HepG2 (cell line): ENCODE measurements at regions not wholly inside any gene's neighbourhood (a gene's known extent, or its start where the extent isn't known, plus 50 kb on each side); places are given as distances from the start of the nearest gene placed in this dataset.

Experiments used
- ATAC-seq: fragments of 200-7000 bp; cut with Tn5 transposase; 3 replicates; pipeline ENCODE4 v1.9.1; 2020; ENCODE audit warnings: mild to moderate bottlenecking, moderate library complexity
- BruUV-seq: library from RNA; stranded (reverse); fragments of 400-500 nt; replicated peaks from 2 replicates; lab custom pipeline; 2021; lab: Mats Ljungman, UMichigan
- CTCF ChIA-PET: fragments of 300-600 bp; formaldehyde crosslinking; extraction: SDS; loops from one replicate; lab custom pipeline; 2021; ENCODE audit warnings: low total read pairs, inconsistent platforms, low intra/inter-chr PET ratio; lab: Yijun Ruan, JAX
- POLR2A ChIA-PET: fragments of 350-600 bp; sonication (Branson Sonifier 250); formaldehyde crosslinking; loops from one replicate; lab custom pipeline; 2020; ENCODE audit warnings: antibody characterized with exemption, inconsistent platforms; lab: Yijun Ruan, JAX
- DNase-seq: peaks from one replicate; pipeline ENCODE4 v3.0.0-alpha.2; 2015; ENCODE audit warnings: low spot score
- FAIRE-seq: peaks from 3 replicates; lab custom pipeline; 2011; peaks lifted over from hg19 to GRCh38; lab: Jason Lieb, UNC
- H2AFZ ChIP-seq: one replicate; pipeline ENCODE4 v1.6.1; 2011; ENCODE audit warnings: low read length, inconsistent platforms
- H3K27ac ChIP-seq: fragments of 300-600 bp; 3 replicates; pipeline ENCODE4 v1.8.0; 2011; ENCODE audit warnings: mixed run types, mild to moderate bottlenecking, mixed read lengths, low read length, inconsistent platforms; ENCODE audit not compliant: insufficient read depth; ENCODE audit errors: extremely low read length
- H3K27me3 ChIP-seq, 2 experiments: fragments of 200-600 bp in 1 of 2; 2 replicates in 1 of 2; 3 replicates in 1 of 2; pipeline versions ENCODE4 v1.6.0 to v1.8.0; 2011; ENCODE audit warnings: low read length in 2 of 2, mild to moderate bottlenecking in 2 of 2, moderate library complexity in 2 of 2, inconsistent platforms in 1 of 2; ENCODE audit not compliant: insufficient read depth in 2 of 2, control insufficient read depth in 1 of 2
- H3K36me3 ChIP-seq, 2 experiments: fragments of 200-600 bp in 1 of 2; replicated peaks in 1 of 2; 2 replicates in 1 of 2; 3 replicates in 1 of 2; pipeline versions ENCODE4 v1.5.1 to v1.8.0; 2011; ENCODE audit warnings: low read length in 2 of 2, inconsistent platforms in 1 of 2; ENCODE audit not compliant: insufficient read depth in 2 of 2, control insufficient read depth in 1 of 2
- H3K4me1 ChIP-seq: 2 replicates; pipeline ENCODE4 v1.5.1; 2012; ENCODE audit warnings: low read length, inconsistent platforms; ENCODE audit not compliant: insufficient read depth
- H3K4me2 ChIP-seq: 2 replicates; pipeline ENCODE4 v1.6.0; 2011; ENCODE audit warnings: low read depth, low read length, inconsistent platforms
- H3K4me3 ChIP-seq, 3 experiments: fragments of 200-600 bp in 1 of 3; sonication (generic), shearing (Covaris generic) in 1 of 3; replicated peaks in 1 of 3; 2 replicates each; pipeline ENCODE4 v1.5.1; 2011 to 2016; ENCODE audit warnings: low read length in 3 of 3, inconsistent platforms in 2 of 3, low read depth in 2 of 3, mild to moderate bottlenecking in 2 of 3, control low read depth in 1 of 3, mixed read lengths in 1 of 3; ENCODE audit not compliant: insufficient read depth in 1 of 3
- H3K79me2 ChIP-seq: one replicate; pipeline ENCODE4 v1.6.1; 2011; ENCODE audit warnings: low read length, inconsistent platforms; ENCODE audit not compliant: insufficient read depth
- H3K9ac ChIP-seq: 2 replicates; pipeline ENCODE4 v1.6.0; 2011; ENCODE audit warnings: mild to moderate bottlenecking, low read depth, low read length, inconsistent platforms; ENCODE audit not compliant: insufficient read depth
- H3K9me3 ChIP-seq: 2 replicates; pipeline ENCODE4 v1.5.1; 2012; ENCODE audit warnings: mild to moderate bottlenecking, low read length
- H4K20me1 ChIP-seq: 2 replicates; pipeline ENCODE4 v1.6.0; 2011; ENCODE audit warnings: inconsistent platforms, mild to moderate bottlenecking, low read length, moderate library complexity; ENCODE audit not compliant: insufficient read depth
- ZNF124 ChIP-seq: sonication (generic); formaldehyde crosslinking; IDR thresholded peaks from 2 replicates; pipeline ENCODE4 v1.4.0; 2020; ENCODE audit warnings: missing genetic modification reagents
- ZNF224 ChIP-seq: sonication (generic); formaldehyde crosslinking; IDR thresholded peaks from 2 replicates; pipeline ENCODE4 v1.5.0; 2020; ENCODE audit warnings: mild to moderate bottlenecking, missing genetic modification reagents
- ZNF318 ChIP-seq: sonication (generic); formaldehyde crosslinking; IDR thresholded peaks from 2 replicates; pipeline ENCODE4 v1.4.0; 2020; ENCODE audit warnings: mild to moderate bottlenecking, missing genetic modification reagents
- ZNF629 ChIP-seq: sonication (generic); formaldehyde crosslinking; conservative IDR thresholded peaks from 2 replicates; pipeline ENCODE4 v1.5.0; 2020; ENCODE audit warnings: missing genetic modification reagents
- in situ Hi-C: cut with HindIII; loops from 2 replicates; pipeline ENCODE4 v1.10.0; 2017; ENCODE audit warnings: low pct_unique_long_range_greater_than_20kb; ENCODE audit not compliant: extremely low pct_ligation_motif_present
- intact Hi-C: fragments of 100-400 bp; cut with micrococcal nuclease; formaldehyde crosslinking; loops from one replicate; pipeline ENCODE4 v1.10.0; 2022; ENCODE audit not compliant: unreplicated experiment
- TF ChIP-seq, protein P1 (sequence below): sonication (generic); formaldehyde crosslinking; IDR thresholded peaks from 2 replicates; pipeline ENCODE4 v1.9.0; 2021; ENCODE audit warnings: missing genetic modification reagents, borderline replicate concordance

GRCh38 chr14:83709116-83709515 is 1820.8 kb upstream of the FLRT2 start:
- Histone ChIP-seq H3K4me2 (no peak overlapping the region), H3K4me1 (no peaks in the 10 kb centered on the region), H3K27me3 (no peaks in the 10 kb centered on the region; a peak in 1 of 5 replicates), H4K20me1 (no peaks in the 10 kb centered on the region), H3K79me2 (no peaks in the 10 kb centered on the region), H3K4me3 (no peak overlapping the region), H3K9me3 (peaks cover 89% of the 10 kb centered on the region)
- CTCF ChIA-PET: no interaction called here
- intact Hi-C loops: no loop called here
- in situ Hi-C loops: no loop called here
- no peak for FAIRE-seq
- TF ChIP-seq, protein P1, sequence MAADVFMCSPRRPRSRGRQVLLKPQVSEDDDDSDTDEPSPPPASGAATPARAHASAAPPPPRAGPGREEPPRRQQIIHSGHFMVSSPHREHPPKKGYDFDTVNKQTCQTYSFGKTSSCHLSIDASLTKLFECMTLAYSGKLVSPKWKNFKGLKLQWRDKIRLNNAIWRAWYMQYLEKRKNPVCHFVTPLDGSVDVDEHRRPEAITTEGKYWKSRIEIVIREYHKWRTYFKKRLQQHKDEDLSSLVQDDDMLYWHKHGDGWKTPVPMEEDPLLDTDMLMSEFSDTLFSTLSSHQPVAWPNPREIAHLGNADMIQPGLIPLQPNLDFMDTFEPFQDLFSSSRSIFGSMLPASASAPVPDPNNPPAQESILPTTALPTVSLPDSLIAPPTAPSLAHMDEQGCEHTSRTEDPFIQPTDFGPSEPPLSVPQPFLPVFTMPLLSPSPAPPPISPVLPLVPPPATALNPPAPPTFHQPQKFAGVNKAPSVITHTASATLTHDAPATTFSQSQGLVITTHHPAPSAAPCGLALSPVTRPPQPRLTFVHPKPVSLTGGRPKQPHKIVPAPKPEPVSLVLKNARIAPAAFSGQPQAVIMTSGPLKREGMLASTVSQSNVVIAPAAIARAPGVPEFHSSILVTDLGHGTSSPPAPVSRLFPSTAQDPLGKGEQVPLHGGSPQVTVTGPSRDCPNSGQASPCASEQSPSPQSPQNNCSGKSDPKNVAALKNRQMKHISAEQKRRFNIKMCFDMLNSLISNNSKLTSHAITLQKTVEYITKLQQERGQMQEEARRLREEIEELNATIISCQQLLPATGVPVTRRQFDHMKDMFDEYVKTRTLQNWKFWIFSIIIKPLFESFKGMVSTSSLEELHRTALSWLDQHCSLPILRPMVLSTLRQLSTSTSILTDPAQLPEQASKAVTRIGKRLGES (CRISPR knock-in tag): no peak
- TF ChIP-seq ZNF224 (CRISPR knock-in tag): no peak
- TF ChIP-seq ZNF318 (CRISPR knock-in tag): no peak
- TF ChIP-seq ZNF124 (CRISPR knock-in tag): no peak
- no peak for TF ChIP-seq ZNF629 (CRISPR knock-in tag)
- TF ChIP-seq, all 625 proteins: peak for 0
- POLR2A ChIA-PET: no interaction called here
- Histone ChIP-seq H3K36me3 (no peaks in the 10 kb centered on the region), H3K27ac (no peak overlapping the region), H3K9ac (no peak overlapping the region), H2AFZ (no peak overlapping the region)
- no TSS peak for BruUV-seq
- ATAC-seq: no peak
- no peak for DNase-seq
